A673 (cell line): ENCODE measurements at regions not wholly inside any gene's neighbourhood (a gene's known extent, or its start where the extent isn't known, plus 50 kb on each side); places are given as distances from the start of the nearest gene placed in this dataset.

Source experiments
- BruUV-seq: library from RNA; stranded (reverse); fragments of 400-500 nt; replicated peaks from 2 replicates; lab custom pipeline; 2021; lab: Mats Ljungman, UMichigan
- CTCF ChIA-PET: fragments of 300-600 bp; sonication (Branson Sonifier 250); formaldehyde crosslinking; loops from one replicate; lab custom pipeline; 2022; ENCODE audit warnings: antibody characterized with exemption; lab: Charles Lee
- POLR2A ChIA-PET: fragments of 300-600 bp; sonication (Branson Sonifier 250); formaldehyde crosslinking; loops from one replicate; lab custom pipeline; 2022; ENCODE audit warnings: antibody characterized with exemption; ENCODE audit not compliant: low non-redundant PET; lab: Charles Lee
- DNase-seq: peaks from one replicate; pipeline ENCODE4 v3.0.0-alpha.2; 2015; ENCODE audit warnings: low spot score
- H3K27ac ChIP-seq: fragments of 200-600 bp; sonication (generic); 2 replicates; pipeline ENCODE4 v1.5.1; 2016; ENCODE audit warnings: mixed run types, low read depth, mild to moderate bottlenecking, mixed read lengths, antibody characterized with exemption, low read length; ENCODE audit not compliant: poor library complexity, severe bottlenecking
- H3K27me3 ChIP-seq: fragments of 200-600 bp; sonication (generic); replicated peaks from 2 replicates; pipeline ENCODE4 v1.6.1; 2017; ENCODE audit warnings: mixed run types, low read depth, mild to moderate bottlenecking, mixed read lengths, antibody characterized with exemption, low read length; ENCODE audit not compliant: insufficient read depth, poor library complexity
- H3K36me3 ChIP-seq: fragments of 200-600 bp; sonication (generic); 2 replicates; pipeline ENCODE4 v1.6.1; 2016; ENCODE audit warnings: mixed run types, mild to moderate bottlenecking, mixed read lengths, antibody characterized with exemption, low read length; ENCODE audit not compliant: insufficient read depth, poor library complexity, severe bottlenecking
- H3K4me1 ChIP-seq: fragments of 200-600 bp; sonication (generic); 2 replicates; pipeline ENCODE4 v1.6.1; 2017; ENCODE audit warnings: mixed run types, mild to moderate bottlenecking, mixed read lengths, antibody characterized with exemption, low read length; ENCODE audit not compliant: insufficient read depth, poor library complexity, severe bottlenecking
- H3K4me3 ChIP-seq: fragments of 200-600 bp; sonication (generic); 2 replicates; pipeline ENCODE4 v1.5.1; 2016; ENCODE audit warnings: low read depth, mixed run types, mild to moderate bottlenecking, mixed read lengths, low read length; ENCODE audit not compliant: poor library complexity, severe bottlenecking
- H3K9me3 ChIP-seq: fragments of 200-600 bp; sonication (generic); 2 replicates; pipeline ENCODE4 v1.6.1; 2016; ENCODE audit warnings: mixed run types, low read depth, mild to moderate bottlenecking, mixed read lengths, antibody characterized with exemption, low read length; ENCODE audit not compliant: poor library complexity, severe bottlenecking
- EZH2 ChIP-seq: fragments of 200-600 bp; sonication (generic); IDR thresholded peaks from 2 replicates; pipeline ENCODE4 v1.6.1; 2017; ENCODE audit warnings: borderline replicate concordance, low read depth, mild to moderate bottlenecking, mixed read lengths, antibody characterized with exemption, low read length; ENCODE audit not compliant: poor library complexity, severe bottlenecking
- intact Hi-C: fragments of 100-400 bp; cut with micrococcal nuclease; formaldehyde crosslinking; loops from one replicate; pipeline ENCODE4 v1.10.0; 2022; ENCODE audit not compliant: unreplicated experiment
- TF ChIP-seq, protein P1 (sequence below): fragments of 300-800, 200-600 bp; sonication (generic); conservative IDR thresholded peaks from 2 replicates; pipeline ENCODE4 v1.5.1; 2017; ENCODE audit warnings: low read depth, mild to moderate bottlenecking, antibody characterized with exemption, low read length, moderate library complexity, mixed read lengths

- H3K9me3 ChIP-seq, result no peaks in the 10 kb centered on the region
- no peak overlapping the region for H3K4me3 ChIP-seq
- no peak for DNase-seq
- no peak overlapping the region for H3K27ac ChIP-seq
- POLR2A ChIA-PET, result interaction anchor here (0.6 kb wide), 1 partner anchor 58 kb away, joined by 3 read pairs; no protein-coding TSS in a partner anchor
- no peaks in the 10 kb centered on the region for H3K4me1 ChIP-seq
- TF ChIP-seq, protein P1, sequence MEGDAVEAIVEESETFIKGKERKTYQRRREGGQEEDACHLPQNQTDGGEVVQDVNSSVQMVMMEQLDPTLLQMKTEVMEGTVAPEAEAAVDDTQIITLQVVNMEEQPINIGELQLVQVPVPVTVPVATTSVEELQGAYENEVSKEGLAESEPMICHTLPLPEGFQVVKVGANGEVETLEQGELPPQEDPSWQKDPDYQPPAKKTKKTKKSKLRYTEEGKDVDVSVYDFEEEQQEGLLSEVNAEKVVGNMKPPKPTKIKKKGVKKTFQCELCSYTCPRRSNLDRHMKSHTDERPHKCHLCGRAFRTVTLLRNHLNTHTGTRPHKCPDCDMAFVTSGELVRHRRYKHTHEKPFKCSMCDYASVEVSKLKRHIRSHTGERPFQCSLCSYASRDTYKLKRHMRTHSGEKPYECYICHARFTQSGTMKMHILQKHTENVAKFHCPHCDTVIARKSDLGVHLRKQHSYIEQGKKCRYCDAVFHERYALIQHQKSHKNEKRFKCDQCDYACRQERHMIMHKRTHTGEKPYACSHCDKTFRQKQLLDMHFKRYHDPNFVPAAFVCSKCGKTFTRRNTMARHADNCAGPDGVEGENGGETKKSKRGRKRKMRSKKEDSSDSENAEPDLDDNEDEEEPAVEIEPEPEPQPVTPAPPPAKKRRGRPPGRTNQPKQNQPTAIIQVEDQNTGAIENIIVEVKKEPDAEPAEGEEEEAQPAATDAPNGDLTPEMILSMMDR, result no peak
- TF ChIP-seq EZH2, result no peak
- no TSS peak for BruUV-seq
- H3K27me3 ChIP-seq, result no peaks in the 10 kb centered on the region
- H3K36me3 ChIP-seq, result no peaks in the 10 kb centered on the region
- CTCF ChIA-PET, result no interaction called here
- intact Hi-C loops, result no loop called here
Observed at GRCh38 chr3:90044084-90044816, 936.8 kb downstream of the EPHA3 start.

- TF ChIP-seq, protein P1, result no peak
- TF ChIP-seq EZH2, result no peak
- no peak for DNase-seq
- BruUV-seq, result no TSS peak
- Histone ChIP-seq H3K9me3 (no peaks in the 10 kb centered on the region), H3K4me1 (peaks cover 9% of the 10 kb centered on the region), H3K4me3 (no peak overlapping the region), H3K36me3 (no peaks in the 10 kb centered on the region), H3K27me3 (no peaks in the 10 kb centered on the region), H3K27ac (no peak overlapping the region)
- intact Hi-C loops, result no loop called here
- ChIA-PET POLR2A (interaction anchor here (0.6 kb wide), 1 partner anchor 291 kb away, joined by 7 read pairs; no protein-coding TSS in a partner anchor), CTCF (no interaction called here)
Observed at GRCh38 chr3:90052425-90052950, 945.1 kb downstream of the EPHA3 start.

- no peaks in the 10 kb centered on the region for H3K36me3 ChIP-seq
- CTCF ChIA-PET, result no interaction called here
- H3K4me3 ChIP-seq, result no peak overlapping the region
- H3K9me3 ChIP-seq, result no peaks in the 10 kb centered on the region
- H3K27me3 ChIP-seq, result no peaks in the 10 kb centered on the region
- DNase-seq, result no peak
- TF ChIP-seq, protein P1, result no peak
- TF ChIP-seq EZH2, result no peak
- POLR2A ChIA-PET, result no interaction called here
- no TSS peak for BruUV-seq
- intact Hi-C loops, result no loop called here
- peaks cover 9% of the 10 kb centered on the region for H3K4me1 ChIP-seq
- H3K27ac ChIP-seq, result no peak overlapping the region
Observed at GRCh38 chr3:90054311-90054710, 946.9 kb downstream of the EPHA3 start.
